ENCODE measurements at regions not wholly inside any gene's neighbourhood (a gene's known extent, or its start where the extent isn't known, plus 50 kb on each side); places are given as distances from the start of the nearest gene placed in this dataset.

GRCh38 chr10:125375210-125375609 lies 214.8 kb upstream of the CTBP2 start:
- Histone ChIP-seq H3K4me3 (ENCODE audit: low read length) (no peak overlapping the region), H3K4me1 (ENCODE audit: control insufficient read depth, insufficient read depth, low read length) (no peaks in the 10 kb centered on the region), H3K9me3 (ENCODE audit: control insufficient read depth, insufficient read depth, low read length) (no peaks in the 10 kb centered on the region), H3K27ac (ENCODE audit: low read length) (no peak overlapping the region), H3K36me3 (ENCODE audit: control insufficient read depth, insufficient read depth, low read length) (no peaks in the 10 kb centered on the region), H3K27me3 (ENCODE audit: control insufficient read depth, insufficient read depth, low read length) (no peaks in the 10 kb centered on the region)
- Mint-ChIP-seq H3K9me3 (no peaks in the 10 kb centered on the region), H3K27me3 (ENCODE audit: low read depth in 2 of 2) (peaks cover 28 to 51% of the 10 kb centered on the region in 2 donors), H3K27ac (no peak overlapping the region), H3K4me3 (no peak overlapping the region), H3K36me3 (no peaks in the 10 kb centered on the region), H3K4me1 (no peaks in the 10 kb centered on the region)
- TF ChIP-seq, protein P1, sequence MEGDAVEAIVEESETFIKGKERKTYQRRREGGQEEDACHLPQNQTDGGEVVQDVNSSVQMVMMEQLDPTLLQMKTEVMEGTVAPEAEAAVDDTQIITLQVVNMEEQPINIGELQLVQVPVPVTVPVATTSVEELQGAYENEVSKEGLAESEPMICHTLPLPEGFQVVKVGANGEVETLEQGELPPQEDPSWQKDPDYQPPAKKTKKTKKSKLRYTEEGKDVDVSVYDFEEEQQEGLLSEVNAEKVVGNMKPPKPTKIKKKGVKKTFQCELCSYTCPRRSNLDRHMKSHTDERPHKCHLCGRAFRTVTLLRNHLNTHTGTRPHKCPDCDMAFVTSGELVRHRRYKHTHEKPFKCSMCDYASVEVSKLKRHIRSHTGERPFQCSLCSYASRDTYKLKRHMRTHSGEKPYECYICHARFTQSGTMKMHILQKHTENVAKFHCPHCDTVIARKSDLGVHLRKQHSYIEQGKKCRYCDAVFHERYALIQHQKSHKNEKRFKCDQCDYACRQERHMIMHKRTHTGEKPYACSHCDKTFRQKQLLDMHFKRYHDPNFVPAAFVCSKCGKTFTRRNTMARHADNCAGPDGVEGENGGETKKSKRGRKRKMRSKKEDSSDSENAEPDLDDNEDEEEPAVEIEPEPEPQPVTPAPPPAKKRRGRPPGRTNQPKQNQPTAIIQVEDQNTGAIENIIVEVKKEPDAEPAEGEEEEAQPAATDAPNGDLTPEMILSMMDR (IDR thresholded peaks at IDR 0.05): no peak
- intact Hi-C loops (cut with micrococcal nuclease): no loop called here
- ATAC-seq (no peak), DNase-seq (no peak)
- 42% methylated on average over 3 of the region's 3 CpGs for WGBS (ENCODE audit: insufficient coverage)

DNA sequence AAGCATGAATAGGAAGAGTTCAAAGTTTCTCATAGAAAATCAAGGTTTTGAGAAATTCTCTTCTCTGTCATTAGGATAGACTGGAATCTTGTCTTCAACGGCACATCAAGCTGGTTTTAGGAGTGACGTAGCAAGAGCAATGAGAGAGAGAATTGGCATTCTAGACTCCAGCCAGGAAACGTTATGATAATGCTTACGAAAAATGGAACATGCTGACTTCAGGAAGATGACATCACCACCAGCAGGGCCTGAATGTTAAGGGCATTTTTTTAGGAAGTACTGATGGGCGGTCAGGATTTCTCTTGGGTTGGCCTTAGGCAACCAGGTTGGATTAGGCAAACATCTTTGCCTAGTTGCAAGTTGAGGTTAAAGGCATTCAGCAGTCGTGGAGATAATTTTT lies 213.2 kb upstream of the CTBP2 start:
- TF ChIP-seq, protein P1 (IDR thresholded peaks at IDR 0.05): no peak
- no peaks in the 10 kb centered on the region for H3K27me3 ChIP-seq (ENCODE audit: control insufficient read depth, insufficient read depth, low read length)
- H3K27me3 Mint-ChIP-seq (ENCODE audit: low read depth in 2 of 2): peaks cover 28 to 57% of the 10 kb centered on the region in 2 donors
- no peaks in the 10 kb centered on the region for H3K4me1 ChIP-seq (ENCODE audit: control insufficient read depth, insufficient read depth, low read length)
- intact Hi-C loops (cut with micrococcal nuclease): no loop called here
- no peaks in the 10 kb centered on the region for H3K36me3 Mint-ChIP-seq
- H3K9me3 Mint-ChIP-seq: no peaks in the 10 kb centered on the region
- H3K36me3 ChIP-seq (ENCODE audit: control insufficient read depth, insufficient read depth, low read length): no peaks in the 10 kb centered on the region
- DNase-seq (no peak), ATAC-seq (no peak)
- H3K27ac ChIP-seq (ENCODE audit: low read length): no peak overlapping the region
- no peaks in the 10 kb centered on the region for H3K9me3 ChIP-seq (ENCODE audit: control insufficient read depth, insufficient read depth, low read length)
- WGBS (ENCODE audit: insufficient coverage): 86% methylated on average over 6 of the region's 6 CpGs
- no peak overlapping the region for H3K27ac Mint-ChIP-seq
- H3K4me3 ChIP-seq (ENCODE audit: low read length): no peak overlapping the region
- H3K4me1 Mint-ChIP-seq: no peaks in the 10 kb centered on the region
- no peak overlapping the region for H3K4me3 Mint-ChIP-seq

- DNase-seq (no peak), ATAC-seq (no peak)
- TF ChIP-seq, protein P1 (IDR thresholded peaks at IDR 0.05): no peak
- Mint-ChIP-seq H3K27me3 (ENCODE audit: low read depth in 2 of 2) (peaks cover 16 to 67% of the 10 kb centered on the region in 2 donors), H3K36me3 (no peaks in the 10 kb centered on the region), H3K4me1 (no peaks in the 10 kb centered on the region), H3K9me3 (no peaks in the 10 kb centered on the region), H3K4me3 (no peak overlapping the region), H3K27ac (no peak overlapping the region)
- Histone ChIP-seq H3K36me3 (ENCODE audit: control insufficient read depth, insufficient read depth, low read length) (no peaks in the 10 kb centered on the region), H3K4me3 (ENCODE audit: low read length) (no peak overlapping the region), H3K27ac (ENCODE audit: low read length) (no peak overlapping the region), H3K4me1 (ENCODE audit: control insufficient read depth, insufficient read depth, low read length) (no peaks in the 10 kb centered on the region), H3K9me3 (ENCODE audit: control insufficient read depth, insufficient read depth, low read length) (no peaks in the 10 kb centered on the region), H3K27me3 (ENCODE audit: control insufficient read depth, insufficient read depth, low read length) (no peaks in the 10 kb centered on the region)
- intact Hi-C loops (cut with micrococcal nuclease): no loop called here
- WGBS (ENCODE audit: insufficient coverage): 64% methylated on average over 17 of the region's 17 CpGs
These were observed 210.2 kb upstream of the CTBP2 start for GRCh38 chr10:125370578-125370977.
